ENCODE measurements at regions not wholly inside any gene's neighbourhood (a gene's known extent, or its start where the extent isn't known, plus 50 kb on each side); places are given as distances from the start of the nearest gene placed in this dataset.

DNA sequence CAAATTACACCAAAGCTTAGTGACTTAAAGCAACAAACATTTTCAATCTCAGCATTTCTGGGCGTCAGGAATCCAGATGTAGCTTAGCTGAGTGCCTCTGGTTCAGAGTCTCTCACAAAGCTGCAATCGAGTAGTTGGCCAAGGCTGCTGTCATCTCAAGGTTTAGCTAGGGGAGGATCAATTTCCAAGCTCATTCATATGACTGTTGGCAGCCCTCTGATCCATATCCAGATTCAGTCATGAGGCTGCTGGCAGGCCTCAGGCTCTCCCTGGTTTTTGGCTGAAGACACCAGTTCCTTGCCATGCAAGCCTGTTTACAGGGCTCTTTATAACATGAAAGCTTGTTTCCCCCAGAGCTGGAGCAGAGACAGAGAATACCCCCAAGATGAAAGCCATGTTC, 419.5 kb upstream of the TLE4 start:
- DNase-seq (ENCODE audit: low spot score): no peak

DNA sequence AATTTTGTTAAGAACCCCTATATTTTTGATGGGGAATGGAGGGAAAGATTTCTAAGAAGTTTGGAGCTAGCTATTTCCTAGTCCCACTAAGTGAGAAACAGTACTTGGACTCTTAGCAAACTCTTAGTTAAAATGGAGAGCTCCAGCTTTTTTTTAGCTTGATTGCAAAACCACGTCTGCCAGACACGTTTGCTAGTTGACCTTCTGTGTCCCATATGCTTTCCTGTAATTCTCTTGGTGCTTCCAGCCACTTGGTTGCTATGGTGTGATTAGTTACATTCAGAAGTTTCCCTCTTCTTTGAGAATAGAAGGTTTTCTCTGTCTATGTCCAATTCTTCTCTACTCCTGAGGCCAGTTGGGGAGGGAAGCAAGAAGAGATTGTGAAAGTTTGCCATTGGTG, 417.0 kb upstream of the TLE4 start:
- DNase-seq (ENCODE audit: low spot score): no peak

DNA sequence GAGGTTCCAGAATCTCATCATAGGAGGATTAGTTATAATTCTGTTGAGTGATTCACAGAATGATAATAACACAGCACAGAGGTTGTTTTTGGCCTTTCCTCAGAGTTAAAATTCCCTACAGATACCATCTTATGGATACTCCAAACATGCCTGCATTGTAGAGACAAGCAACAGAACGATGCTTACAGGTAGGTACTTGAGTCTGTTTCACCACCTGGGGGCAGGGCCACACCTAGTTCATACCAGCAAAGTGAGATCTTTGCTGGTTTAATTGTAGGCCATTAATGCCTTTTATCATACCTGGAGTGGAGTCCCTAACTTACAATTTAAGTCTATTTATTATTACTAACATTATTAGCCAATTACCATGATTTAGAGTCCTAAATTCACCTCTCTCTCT, 416.5 kb upstream of the TLE4 start:
- DNase-seq (ENCODE audit: low spot score): no peak

DNA sequence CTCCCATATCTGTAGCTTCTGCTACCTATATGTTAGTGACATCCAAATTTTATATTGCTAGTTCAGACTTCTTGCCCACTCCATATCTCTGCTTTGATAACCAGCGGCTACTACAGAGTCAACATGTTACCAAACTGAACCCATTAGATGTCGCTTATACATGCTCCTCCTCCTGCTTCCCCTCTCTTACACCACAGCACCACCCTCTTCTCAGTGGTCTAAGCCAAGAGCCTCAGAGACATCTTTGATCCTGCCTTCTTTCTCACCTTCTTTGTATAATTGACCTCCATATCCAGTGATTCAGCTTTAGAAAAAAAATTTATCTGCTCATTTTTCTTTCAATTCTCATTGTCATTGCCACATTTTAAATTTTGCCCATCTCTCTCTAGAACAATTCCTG, 408.2 kb upstream of the TLE4 start:
- no peak for DNase-seq (ENCODE audit: low spot score)

DNA sequence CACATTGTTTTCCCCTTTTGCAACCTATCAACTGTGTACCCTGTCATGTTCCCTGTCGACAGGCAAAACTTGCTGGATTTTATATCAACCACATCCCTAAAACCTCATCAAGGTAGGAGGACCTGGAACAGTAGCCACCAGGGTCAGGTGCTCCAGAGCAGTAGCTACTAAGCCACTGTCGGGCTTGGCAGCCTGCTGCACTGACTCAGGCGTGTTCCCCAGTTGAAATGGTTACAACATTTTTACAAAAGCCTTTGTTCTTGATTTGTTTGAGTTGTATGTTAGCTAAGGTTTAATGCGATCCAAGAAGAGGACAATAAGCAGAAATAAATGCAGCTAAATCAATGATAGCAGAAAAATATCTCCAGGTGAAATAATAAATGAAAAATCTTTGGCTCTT, 407.4 kb upstream of the TLE4 start:
- DNase-seq (ENCODE audit: low spot score): no peak

DNA sequence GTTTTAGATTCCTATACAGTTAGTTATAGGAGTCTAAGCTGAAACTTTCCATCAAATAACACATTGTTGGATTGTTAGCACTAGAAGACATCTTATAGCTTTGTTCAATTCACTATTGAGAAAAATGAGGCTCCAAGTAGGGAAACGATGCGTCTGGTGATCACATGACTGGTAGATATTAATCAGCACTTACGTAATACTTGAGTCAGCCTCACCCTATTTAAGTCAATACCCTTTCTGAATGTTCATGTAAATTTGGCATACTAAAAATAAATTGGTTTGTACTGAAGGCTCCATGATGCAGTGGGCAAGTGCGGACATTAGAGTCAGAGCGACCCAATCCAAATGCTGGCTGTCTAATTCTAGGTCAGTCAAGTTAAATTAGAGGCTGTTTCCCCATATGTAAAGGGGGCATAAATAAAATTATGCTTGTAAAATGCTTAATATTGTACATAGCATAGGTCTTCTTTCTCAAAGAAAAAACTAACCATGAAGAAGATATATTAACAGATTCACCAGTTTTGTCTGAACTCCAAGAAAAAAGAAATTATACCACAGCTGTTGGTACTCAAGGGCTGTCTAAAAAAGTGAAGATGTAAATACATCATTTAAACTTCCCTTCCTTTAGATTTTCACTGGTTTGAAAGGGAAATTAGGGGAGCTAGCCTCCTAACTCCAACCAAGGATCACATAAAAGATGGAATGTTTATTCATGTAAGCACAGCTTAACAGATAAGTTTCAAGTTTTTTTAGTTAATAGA, 406.6 kb upstream of the TLE4 start:
- no peak for DNase-seq (ENCODE audit: low spot score)

DNA sequence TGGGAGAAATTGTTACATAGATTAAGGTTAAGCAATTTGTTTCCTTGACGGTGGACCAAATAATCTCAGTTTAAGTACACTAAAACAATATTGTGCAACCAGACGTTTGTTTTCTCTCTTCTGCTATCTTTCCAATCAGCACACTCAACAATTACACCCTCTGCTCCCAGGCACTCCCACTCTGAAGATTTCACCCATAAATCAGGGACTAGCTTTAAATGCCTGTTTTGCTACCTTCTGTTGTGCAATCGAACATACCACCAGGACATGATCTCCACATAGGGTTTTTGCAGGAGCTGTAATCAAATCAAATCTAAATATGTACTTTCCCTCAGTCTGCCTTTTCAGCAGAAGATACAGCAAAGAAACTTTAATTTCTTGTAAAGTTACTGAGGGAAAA, 405.8 kb upstream of the TLE4 start:
- no peak for DNase-seq (ENCODE audit: low spot score)

DNA sequence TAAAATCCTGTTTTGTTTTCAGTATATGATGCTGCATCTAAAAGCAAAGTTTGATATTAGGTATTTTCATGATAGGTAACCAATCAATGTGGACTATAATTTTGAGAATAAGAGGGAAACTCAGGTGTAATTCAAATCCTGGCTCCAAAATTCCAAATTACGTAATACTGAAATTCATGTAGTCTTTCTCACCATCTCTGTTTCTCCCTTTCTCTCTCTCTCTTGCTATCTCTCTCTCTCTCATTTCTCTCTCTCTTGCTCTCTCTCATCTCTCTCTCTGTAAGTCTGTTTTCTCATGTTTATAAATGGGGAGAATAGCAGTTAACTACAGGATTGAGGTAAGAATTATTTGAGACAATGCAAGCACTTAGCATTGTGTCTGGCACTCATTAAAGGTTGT, 401.1 kb upstream of the TLE4 start:
- DNase-seq (ENCODE audit: low spot score): no peak

DNA sequence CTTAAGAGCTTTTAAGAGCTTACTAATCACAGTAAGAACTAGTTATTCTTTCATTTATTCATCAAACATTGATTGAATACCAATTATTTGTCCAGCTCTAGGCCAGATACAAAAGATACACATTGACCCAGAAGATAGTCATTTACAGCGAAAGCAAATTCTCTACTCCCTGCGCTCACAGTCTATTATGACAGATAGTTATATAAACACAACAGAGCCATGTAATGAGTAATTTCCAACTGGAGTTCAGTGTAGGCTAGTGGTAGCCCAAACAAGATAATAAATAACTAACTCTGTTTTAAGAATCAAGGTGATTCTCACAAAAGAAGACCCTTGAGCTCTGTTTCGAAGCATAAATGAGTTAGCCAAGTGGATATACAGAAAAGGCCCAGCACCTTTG, 397.8 kb upstream of the TLE4 start:
- no peak for DNase-seq (ENCODE audit: low spot score)

DNA sequence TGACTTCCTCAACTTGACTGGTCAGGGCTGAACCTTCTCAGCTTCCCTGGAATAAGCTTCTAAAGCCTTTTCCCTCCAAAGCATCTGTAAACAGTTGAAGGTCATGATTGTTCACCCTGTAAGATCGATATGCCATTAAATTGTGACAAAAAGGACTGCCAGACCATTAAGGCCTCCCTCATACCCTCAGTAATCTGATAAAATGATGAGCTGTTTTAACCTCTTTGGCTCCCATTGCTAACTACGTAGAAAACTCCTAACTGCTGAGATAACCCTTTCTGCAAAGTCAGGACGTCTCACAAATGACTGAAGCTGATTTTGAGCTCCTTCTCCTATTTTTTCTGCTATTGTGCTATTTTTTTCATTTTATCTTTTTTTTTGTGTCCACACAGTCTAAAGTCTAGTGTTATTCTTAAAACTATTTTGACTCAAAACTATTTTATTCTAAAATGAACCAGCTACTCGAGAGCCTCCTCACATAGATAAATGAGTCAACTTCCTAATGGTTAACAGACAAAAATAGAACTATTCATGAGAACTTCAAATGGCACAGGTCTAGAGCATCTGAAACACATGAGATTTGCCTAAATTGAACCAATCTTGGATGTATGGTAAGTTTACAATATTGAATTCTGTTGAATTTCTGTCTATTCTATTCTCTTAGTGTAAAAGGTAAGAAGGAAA, 395.6 kb upstream of the TLE4 start:
- no peak for DNase-seq (ENCODE audit: low spot score)

DNA sequence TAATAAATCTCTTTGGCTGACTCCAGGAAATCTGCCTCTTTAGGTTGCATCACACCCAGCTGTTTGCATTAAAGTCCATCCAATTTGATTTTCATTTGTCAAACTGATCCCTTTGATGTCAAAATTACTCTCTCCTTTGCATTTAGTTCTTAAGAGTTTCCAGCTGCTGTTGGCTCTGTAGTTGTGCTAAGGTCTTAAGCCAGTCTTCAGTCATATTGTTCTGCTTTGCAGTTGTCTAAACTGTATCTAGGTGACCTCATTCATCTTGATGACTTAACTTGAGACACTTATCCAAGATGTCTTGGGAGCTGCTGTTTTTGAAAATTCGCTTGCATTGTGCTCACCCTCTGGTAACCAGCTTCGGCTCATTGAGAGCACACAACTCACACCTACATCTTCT, 386.9 kb upstream of the TLE4 start:
- no peak for DNase-seq (ENCODE audit: low spot score)

DNA sequence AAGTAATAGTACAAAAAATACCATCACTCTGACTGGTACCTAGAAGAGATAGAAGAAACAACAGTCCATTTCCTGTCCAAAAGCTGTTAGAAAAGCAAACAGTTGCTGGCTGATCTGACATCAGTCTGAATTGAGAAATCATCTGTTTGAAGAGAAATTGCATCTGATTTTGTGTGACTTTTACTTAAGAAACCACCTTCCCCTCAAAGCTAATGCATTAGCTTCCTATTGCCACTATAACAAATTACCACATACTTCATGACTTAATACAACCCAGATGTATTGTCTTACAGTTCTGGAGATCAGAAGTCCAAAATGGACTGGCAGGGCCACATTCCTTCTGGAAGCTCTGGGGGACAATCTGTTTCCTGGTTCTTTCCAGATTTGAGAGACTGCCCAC, 385.9 kb upstream of the TLE4 start:
- no peak for DNase-seq (ENCODE audit: low spot score)

DNA sequence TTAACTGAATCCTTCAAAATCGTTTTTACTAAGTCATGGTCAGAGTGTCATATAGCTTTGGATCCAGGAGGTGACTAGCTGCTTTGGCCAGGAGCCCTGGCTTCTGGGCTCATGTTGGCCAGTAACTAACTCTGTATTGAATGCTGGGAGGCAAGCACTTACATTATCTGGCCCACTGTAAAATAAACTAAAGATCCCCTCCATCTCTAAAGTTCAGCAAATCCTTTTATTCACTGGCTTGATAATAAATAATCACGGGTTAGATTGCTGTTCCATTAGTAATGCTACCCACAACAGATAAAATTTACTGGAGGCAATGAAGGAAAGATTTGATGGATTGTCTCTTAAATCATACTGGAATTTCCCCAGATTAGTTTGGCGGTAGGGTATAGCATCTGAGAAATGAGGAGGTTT, 382.2 kb upstream of the TLE4 start:
- no peak for DNase-seq (ENCODE audit: low spot score)

DNA sequence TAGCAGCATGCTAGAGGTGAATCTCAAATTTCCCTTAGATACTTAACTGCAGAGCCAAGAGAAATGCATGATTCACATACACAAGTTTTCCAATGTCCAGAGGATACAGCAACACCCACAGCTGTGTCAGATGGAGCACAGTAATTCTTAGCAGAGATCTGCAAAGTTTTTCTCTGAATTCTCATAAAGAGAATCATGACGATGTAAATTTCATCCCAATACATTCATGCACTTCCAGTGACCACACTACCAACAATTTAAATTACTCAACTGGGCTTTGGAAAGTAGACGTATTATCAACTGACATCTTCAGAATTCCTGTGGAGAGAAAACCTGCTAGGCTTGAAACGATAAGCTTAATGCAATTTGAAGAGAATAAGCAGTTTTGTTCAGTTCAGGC, 378.8 kb upstream of the TLE4 start:
- DNase-seq (ENCODE audit: low spot score): no peak

DNA sequence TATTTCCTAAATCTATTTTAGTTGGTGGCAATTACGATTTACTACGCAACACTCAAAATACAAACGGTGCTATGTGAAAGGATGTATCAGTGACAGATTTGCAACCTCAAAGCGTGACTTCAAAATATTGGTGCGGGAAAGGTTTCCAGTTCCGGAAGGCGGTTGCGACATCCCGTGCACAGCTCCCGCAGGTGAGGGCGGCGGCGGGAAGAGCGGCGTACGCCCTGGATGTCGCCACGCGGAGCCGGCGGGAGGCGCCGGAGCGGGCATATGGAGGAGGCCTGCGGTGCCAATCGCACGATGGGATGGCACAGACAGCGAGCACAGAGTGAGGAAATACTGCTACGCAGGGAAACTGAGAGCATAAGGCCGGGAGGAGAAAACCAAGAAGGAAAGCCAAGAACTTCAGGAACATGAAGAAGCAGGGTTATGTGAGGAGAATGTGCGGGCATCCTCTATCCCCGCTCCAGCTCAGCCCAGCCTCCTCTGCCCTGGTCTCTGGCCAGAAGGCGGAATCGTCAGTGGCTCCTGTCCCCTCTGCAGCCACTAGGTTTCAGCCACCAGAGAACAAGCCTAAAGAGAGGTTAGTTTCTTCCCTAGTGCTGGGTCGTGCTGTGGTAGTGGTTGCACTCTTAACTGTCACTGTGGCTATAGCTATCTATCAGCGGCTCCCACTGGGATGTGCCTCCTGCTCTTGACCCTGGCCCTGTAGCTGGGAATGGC, 378.1 kb upstream of the TLE4 start:
- DNase-seq (ENCODE audit: low spot score): no peak

DNA sequence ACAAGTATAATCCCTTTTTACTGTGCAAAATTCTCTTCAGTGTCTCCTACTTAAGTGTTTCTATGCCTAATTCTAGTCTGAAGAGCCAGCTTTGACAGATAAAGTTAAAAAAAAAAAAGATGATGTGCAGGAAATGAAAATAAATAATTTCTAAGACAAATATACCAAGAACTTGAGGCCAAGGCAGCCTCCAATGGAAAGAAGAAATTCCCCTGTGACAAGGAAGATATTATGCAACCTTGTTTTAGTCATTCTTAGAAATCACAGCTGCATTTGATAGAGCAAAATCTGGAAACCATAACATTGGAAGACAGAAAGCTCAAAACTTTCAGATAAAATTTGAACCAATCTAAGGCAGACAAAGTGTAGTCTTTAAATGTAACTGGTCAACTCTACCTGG, 375.9 kb upstream of the TLE4 start:
- no peak for DNase-seq (ENCODE audit: low spot score)

DNA sequence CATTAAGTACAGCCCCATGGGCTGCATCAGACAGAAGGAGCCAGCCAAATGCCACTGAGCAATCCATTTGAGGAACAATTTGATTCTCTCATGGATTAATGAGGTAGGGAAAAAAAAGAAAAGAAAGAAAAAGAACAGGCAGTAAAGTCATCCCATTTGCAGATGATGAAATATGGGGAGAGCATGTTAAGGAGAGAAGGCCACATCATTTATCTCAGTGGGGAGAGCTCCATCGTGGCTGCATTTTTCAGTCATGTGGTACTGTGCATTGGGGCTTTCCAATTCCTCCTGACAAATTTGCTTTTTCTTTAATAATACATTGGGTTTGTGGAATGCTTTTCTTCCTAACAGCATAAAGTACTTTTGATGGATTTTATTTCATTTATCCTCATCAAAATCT, 375.2 kb upstream of the TLE4 start:
- DNase-seq (ENCODE audit: low spot score): no peak

DNA sequence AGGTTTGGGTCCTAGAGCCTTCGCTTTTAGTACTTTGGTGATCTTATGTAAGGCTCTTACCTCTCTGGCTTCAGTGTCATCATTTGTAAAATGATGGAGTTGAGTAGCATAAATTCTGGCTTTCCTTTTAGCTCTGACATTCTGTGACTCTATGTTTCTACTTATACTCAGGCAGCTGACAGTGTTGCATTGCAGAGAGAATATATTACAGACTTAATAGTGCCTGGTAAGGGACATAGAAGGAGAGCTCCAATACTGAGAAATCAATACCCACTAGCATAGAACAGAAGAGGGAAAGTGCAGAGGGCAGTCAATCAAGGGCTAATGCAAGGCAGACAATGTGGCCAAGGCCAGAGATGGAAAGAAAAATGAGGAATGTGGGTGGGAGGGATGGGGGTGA, 371.4 kb upstream of the TLE4 start:
- DNase-seq (ENCODE audit: low spot score): no peak

DNA sequence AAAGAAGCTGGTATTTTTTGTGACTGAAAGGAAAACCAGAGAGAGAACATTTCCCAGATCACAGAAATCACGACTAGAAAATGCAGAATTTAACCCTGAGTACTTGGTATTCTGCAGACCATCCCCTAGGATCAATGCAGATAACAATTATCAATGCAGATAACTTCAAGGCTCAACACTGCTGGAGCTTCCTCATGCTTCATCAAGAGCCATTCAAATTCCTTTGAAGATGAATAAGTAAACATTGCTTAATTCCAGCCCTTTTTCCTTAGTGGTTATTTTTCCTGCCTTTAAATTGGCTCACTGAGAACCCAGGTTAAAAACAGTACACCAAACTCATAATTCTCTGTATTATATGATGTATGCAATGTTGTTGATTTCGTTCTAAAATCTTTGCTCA, 370.1 kb upstream of the TLE4 start:
- DNase-seq (ENCODE audit: low spot score): no peak

DNA sequence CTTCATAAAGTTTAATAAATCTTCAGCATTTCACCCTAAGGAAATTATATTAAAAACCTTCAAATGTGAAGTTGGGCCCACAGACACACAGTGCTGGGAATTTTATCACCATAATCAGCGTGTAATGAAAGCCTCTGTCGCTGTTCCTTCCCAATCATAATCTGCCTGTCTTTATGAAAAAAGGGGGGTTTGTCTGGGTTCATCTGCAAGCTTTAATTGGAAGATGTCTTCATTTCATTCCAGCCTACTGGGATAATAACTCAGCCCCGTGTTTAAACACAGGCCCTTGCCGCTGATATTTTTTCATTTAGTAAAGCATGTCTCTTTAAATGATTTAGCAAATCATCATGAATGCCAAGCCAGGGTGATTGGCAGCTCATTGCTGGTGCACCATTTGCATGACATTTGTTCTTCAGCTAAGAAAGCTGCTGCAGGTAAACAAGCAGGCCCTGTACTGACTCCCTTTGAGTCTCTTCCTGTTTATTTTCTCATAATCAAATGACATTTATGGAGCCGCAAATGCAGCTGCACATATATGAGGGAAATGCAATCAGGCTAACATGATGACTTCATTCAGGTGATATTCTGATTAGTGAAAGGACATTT, 362.9 kb upstream of the TLE4 start:
- no peak for DNase-seq (ENCODE audit: low spot score)

DNA sequence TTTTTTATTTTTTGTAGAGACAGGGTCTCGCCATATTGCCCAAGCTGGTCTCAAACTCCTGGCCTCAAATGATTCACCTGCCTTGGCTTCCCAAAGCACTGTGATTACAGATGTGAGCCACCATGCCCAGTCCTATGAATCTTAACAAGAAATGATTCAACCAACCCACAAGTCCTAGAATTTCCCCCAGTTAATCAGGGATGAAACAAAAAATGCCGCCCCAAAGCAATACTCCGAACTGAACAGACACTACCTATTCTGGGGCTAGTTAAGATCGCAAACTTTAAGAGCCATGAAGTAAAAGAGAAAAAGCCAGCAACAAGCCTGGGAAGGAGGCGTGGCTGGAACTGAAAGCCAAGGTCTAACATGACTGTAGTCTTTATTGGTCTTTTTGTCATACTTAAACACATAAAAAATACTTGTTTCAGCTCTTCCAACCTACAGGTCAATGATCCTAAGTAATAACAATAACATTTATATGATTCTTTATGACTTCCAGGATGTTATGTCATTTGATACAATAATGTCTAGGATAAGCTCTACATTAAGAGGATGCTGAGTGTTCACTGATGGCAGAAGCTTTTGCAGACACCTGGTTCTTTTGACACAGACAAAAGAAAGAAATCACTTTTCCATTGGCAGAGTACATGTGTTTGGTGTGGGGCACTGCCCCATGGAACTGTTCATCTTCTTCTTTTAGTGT, 361.1 kb upstream of the TLE4 start:
- DNase-seq (ENCODE audit: low spot score): no peak

DNA sequence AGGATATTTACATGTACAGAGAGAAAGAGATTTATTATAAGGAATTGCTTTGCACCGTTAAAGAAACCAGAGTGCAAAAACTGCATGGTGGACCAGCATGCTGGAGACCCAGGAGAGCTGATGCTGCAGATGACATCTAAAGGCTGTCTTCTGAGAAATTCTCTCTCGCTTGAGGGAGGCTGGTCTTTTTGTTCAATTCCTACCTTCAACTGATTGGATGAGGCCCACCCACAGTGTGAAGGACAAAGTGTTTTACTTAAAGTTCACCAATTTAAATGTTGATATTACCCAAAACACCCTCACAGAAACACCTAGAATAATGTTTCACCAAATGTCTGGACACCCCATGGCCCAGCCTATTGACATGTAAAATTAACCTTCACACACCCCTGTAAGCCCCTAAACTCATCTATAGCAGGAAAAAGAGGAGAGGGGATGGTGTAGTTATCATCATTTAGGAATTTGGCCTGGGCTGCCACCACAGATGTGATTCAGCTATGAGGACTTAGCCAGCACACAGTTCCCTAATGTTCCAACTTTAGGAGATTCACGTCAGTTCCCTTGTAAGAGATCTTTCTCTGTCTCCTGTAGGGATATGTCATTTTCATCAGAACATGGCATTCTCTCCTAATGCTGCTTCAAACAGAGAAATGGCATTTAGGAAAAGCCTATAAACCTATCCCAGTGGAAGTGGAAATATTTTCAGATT, 358.2 kb upstream of the TLE4 start:
- no peak for DNase-seq (ENCODE audit: low spot score)
